K562 (cell line): ENCODE measurements at regions not wholly inside any gene's neighbourhood (a gene's known extent, or its start where the extent isn't known, plus 50 kb on each side); places are given as distances from the start of the nearest gene placed in this dataset.

Source experiments
- ARNT ChIP-seq, 2 experiments: fragments of 450-650 bp; IDR thresholded peaks; 2 replicates each; pipeline ENCODE4 v1.6.1; 2016; ENCODE audit warnings: mild to moderate bottlenecking in 1 of 2
- CTCF ChIP-seq, 3 experiments: IDR thresholded peaks in 2 of 3; conservative IDR thresholded peaks in 1 of 3; 2 replicates each; pipeline ENCODE4 v1.5.1; 2011 to 2012; ENCODE audit warnings: low read length in 3 of 3, mild to moderate bottlenecking in 3 of 3, control low read depth in 2 of 3, improper control_type of control experiment in 1 of 3, inconsistent platforms in 1 of 3, low read depth in 1 of 3, mixed read lengths in 1 of 3, moderate library complexity in 1 of 3; ENCODE audit not compliant: insufficient read depth in 2 of 3
- GABPA ChIP-seq: fragments of 200-800 bp; sonication (Bioruptor generic); conservative IDR thresholded peaks from 2 replicates; pipeline ENCODE4 v1.6.1; 2016; ENCODE audit warnings: low read depth, missing genetic modification characterization, missing compliant biosample characterization
- HNRNPL ChIP-seq: fragments of 200-400 bp; formaldehyde crosslinking; IDR thresholded peaks from 2 replicates; pipeline ENCODE4 v1.6.1; 2017; ENCODE audit warnings: low read depth, mild to moderate bottlenecking, low read length
- NFE2 ChIP-seq: IDR thresholded peaks from 2 replicates; pipeline ENCODE4 v1.6.1; 2014; ENCODE audit warnings: antibody characterized with exemption, low read depth
- NR1H2 ChIP-seq: sonication (generic); formaldehyde crosslinking; IDR thresholded peaks from 2 replicates; pipeline ENCODE4 v1.4.0; 2020; ENCODE audit warnings: mild to moderate bottlenecking, missing genetic modification reagents
- PHF20 ChIP-seq: fragments of 450-650 bp; IDR thresholded peaks from 2 replicates; pipeline ENCODE4 v1.6.1; 2018; ENCODE audit not compliant: partially characterized antibody
- TFE3 ChIP-seq: fragments of 450-650 bp; formaldehyde crosslinking; IDR thresholded peaks from 2 replicates; pipeline ENCODE4 v1.4.0; 2020; ENCODE audit warnings: mild to moderate bottlenecking, mixed read lengths
- ZNF436 ChIP-seq: fragments of 250-450, 450-650 bp; sonication (Bioruptor Pico); formaldehyde crosslinking; IDR thresholded peaks from 2 replicates; pipeline ENCODE4 v1.7.0; 2020; ENCODE audit warnings: mild to moderate bottlenecking
- ZNF785 ChIP-seq: fragments of 250-450 bp; sonication (Bioruptor Pico); IDR thresholded peaks from 2 replicates; pipeline ENCODE4 v1.4.0; 2020; ENCODE audit warnings: mild to moderate bottlenecking
- TF ChIP-seq, protein P1 (sequence below): fragments of 450-650 bp; IDR thresholded peaks from 2 replicates; pipeline ENCODE4 v1.6.1; 2016; ENCODE audit warnings: borderline replicate concordance
- TF ChIP-seq, protein P2 (sequence below): fragments of 450-650 bp; IDR thresholded peaks from 2 replicates; pipeline ENCODE4 v1.7.1; 2018; ENCODE audit warnings: mild to moderate bottlenecking, low read depth; ENCODE audit not compliant: partially characterized antibody
- TF ChIP-seq, protein P3 (sequence below), 2 experiments: IDR thresholded peaks in 1 of 2; conservative IDR thresholded peaks in 1 of 2; 2 replicates each; pipeline ENCODE4 v1.6.1; 2016; ENCODE audit warnings: low read depth in 2 of 2, mild to moderate bottlenecking in 1 of 2, missing compliant biosample characterization in 1 of 2, missing genetic modification characterization in 1 of 2, moderate library complexity in 1 of 2
- TF ChIP-seq, protein P4 (sequence below): fragments of 250-450 bp; sonication (Bioruptor Pico); IDR thresholded peaks from 2 replicates; pipeline ENCODE4 v1.5.0; 2021

DNA sequence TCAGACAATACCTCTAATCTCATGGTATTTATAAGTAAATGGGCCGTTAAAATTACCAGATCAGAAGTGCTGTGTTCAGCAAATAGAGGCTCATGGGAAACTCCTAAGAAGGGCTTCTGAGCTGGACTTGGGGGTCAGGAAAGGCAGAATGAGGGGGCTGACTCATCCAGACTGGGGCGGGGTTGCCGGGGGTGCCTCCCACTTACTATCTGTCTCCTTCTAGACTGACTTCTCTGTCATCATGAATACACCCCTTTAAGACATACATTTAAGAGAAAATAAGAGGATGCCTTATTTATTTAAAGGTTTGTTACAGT is 96.0 kb upstream of the ERRFI1 start (continued):
- TF ChIP-seq, protein P1, sequence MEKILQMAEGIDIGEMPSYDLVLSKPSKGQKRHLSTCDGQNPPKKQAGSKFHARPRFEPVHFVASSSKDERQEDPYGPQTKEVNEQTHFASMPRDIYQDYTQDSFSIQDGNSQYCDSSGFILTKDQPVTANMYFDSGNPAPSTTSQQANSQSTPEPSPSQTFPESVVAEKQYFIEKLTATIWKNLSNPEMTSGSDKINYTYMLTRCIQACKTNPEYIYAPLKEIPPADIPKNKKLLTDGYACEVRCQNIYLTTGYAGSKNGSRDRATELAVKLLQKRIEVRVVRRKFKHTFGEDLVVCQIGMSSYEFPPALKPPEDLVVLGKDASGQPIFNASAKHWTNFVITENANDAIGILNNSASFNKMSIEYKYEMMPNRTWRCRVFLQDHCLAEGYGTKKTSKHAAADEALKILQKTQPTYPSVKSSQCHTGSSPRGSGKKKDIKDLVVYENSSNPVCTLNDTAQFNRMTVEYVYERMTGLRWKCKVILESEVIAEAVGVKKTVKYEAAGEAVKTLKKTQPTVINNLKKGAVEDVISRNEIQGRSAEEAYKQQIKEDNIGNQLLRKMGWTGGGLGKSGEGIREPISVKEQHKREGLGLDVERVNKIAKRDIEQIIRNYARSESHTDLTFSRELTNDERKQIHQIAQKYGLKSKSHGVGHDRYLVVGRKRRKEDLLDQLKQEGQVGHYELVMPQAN, result no peak
- TF ChIP-seq GABPA (tag) (no peak), ZNF785 (CRISPR knock-in tag) (no peak), ZNF436 (CRISPR knock-in tag) (no peak), CTCF (IDR thresholded peaks at IDR 0.05 in 2 of 3, conservative IDR thresholded peaks at IDR 0.05 in 1 of 3; ENCODE audit: insufficient read depth in 2 of 3, low read depth in 1 of 3, low read length in 3 of 3) (no peak), TFE3 (no peak), NFE2 (peak; percentile 62), PHF20 (no peak), NR1H2 (CRISPR knock-in tag) (no peak), HNRNPL (no peak), ARNT (IDR thresholded peaks at IDR 0.05) (no peak)
- TF ChIP-seq, protein P2, sequence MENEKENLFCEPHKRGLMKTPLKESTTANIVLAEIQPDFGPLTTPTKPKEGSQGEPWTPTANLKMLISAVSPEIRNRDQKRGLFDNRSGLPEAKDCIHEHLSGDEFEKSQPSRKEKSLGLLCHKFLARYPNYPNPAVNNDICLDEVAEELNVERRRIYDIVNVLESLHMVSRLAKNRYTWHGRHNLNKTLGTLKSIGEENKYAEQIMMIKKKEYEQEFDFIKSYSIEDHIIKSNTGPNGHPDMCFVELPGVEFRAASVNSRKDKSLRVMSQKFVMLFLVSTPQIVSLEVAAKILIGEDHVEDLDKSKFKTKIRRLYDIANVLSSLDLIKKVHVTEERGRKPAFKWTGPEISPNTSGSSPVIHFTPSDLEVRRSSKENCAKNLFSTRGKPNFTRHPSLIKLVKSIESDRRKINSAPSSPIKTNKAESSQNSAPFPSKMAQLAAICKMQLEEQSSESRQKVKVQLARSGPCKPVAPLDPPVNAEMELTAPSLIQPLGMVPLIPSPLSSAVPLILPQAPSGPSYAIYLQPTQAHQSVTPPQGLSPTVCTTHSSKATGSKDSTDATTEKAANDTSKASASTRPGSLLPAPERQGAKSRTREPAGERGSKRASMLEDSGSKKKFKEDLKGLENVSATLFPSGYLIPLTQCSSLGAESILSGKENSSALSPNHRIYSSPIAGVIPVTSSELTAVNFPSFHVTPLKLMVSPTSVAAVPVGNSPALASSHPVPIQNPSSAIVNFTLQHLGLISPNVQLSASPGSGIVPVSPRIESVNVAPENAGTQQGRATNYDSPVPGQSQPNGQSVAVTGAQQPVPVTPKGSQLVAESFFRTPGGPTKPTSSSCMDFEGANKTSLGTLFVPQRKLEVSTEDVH, result no peak
- TF ChIP-seq, protein P3, sequence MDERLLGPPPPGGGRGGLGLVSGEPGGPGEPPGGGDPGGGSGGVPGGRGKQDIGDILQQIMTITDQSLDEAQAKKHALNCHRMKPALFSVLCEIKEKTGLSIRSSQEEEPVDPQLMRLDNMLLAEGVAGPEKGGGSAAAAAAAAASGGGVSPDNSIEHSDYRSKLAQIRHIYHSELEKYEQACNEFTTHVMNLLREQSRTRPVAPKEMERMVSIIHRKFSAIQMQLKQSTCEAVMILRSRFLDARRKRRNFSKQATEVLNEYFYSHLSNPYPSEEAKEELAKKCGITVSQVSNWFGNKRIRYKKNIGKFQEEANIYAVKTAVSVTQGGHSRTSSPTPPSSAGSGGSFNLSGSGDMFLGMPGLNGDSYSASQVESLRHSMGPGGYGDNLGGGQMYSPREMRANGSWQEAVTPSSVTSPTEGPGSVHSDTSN (CRISPR knock-in tag; IDR thresholded peaks at IDR 0.05; ENCODE audit: low read depth), result no peak
- TF ChIP-seq, protein P3 (tag; conservative IDR thresholded peaks at IDR 0.05; ENCODE audit: low read depth), result 0 out of 2 replicates have a peak, but pooled peaks have one; percentile 7
- TF ChIP-seq, protein P4, sequence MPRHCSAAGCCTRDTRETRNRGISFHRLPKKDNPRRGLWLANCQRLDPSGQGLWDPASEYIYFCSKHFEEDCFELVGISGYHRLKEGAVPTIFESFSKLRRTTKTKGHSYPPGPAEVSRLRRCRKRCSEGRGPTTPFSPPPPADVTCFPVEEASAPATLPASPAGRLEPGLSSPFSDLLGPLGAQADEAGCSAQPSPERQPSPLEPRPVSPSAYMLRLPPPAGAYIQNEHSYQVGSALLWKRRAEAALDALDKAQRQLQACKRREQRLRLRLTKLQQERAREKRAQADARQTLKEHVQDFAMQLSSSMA, result no peak
